Panc1 (cell line): ENCODE measurements at regions not wholly inside any gene's neighbourhood (a gene's known extent, or its start where the extent isn't known, plus 50 kb on each side); places are given as distances from the start of the nearest gene placed in this dataset.

Experiments
- TCF7L2 ChIP-seq: IDR thresholded peaks from 2 replicates; pipeline ENCODE4 v1.6.1; 2011; ENCODE audit warnings: mild to moderate bottlenecking, low read depth, low read length, inconsistent platforms
- TF ChIP-seq, protein P1 (sequence below): fragments of 450-650 bp; IDR thresholded peaks from 2 replicates; pipeline ENCODE4 v1.5.1; 2017; ENCODE audit warnings: mild to moderate bottlenecking

DNA sequence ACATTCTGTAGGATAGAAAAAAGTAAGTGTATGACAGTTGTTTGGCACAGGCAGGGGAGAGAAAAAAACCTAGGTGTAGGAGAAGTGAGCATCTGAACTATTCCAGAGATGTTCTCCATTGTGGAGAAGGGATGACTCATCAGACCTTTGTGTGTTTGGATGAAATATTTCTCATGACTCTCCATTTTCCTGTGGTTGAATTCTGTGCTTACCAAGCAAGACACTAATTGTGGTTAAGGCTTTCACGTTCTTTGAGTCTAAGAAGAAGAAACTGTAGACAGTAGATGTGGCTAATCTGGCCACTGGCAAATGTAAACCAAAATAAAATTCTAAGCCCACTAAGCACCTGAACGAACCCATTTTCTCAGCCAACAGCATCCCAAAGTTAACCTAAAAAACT lies 107.9 kb upstream of the GZMB start:
- TF ChIP-seq, protein P1, sequence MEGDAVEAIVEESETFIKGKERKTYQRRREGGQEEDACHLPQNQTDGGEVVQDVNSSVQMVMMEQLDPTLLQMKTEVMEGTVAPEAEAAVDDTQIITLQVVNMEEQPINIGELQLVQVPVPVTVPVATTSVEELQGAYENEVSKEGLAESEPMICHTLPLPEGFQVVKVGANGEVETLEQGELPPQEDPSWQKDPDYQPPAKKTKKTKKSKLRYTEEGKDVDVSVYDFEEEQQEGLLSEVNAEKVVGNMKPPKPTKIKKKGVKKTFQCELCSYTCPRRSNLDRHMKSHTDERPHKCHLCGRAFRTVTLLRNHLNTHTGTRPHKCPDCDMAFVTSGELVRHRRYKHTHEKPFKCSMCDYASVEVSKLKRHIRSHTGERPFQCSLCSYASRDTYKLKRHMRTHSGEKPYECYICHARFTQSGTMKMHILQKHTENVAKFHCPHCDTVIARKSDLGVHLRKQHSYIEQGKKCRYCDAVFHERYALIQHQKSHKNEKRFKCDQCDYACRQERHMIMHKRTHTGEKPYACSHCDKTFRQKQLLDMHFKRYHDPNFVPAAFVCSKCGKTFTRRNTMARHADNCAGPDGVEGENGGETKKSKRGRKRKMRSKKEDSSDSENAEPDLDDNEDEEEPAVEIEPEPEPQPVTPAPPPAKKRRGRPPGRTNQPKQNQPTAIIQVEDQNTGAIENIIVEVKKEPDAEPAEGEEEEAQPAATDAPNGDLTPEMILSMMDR = no peak
- TF ChIP-seq TCF7L2 = no peak
